GM23338 (cell line): ENCODE measurements at regions not wholly inside any gene's neighbourhood (a gene's known extent, or its start where the extent isn't known, plus 50 kb on each side); places are given as distances from the start of the nearest gene placed in this dataset.

Experiments
- ATAC-seq: fragments of 200-7000 bp; cut with Tn5 transposase; 3 replicates; pipeline ENCODE4 v1.9.1; 2020
- DNase-seq: peaks from one replicate; pipeline ENCODE4 v3.0.0-alpha.2; 2015; ENCODE audit warnings: low spot score
- H2AFZ ChIP-seq: fragments of 200-600 bp; sonication (generic); 2 replicates; pipeline ENCODE4 v1.8.0; 2016; ENCODE audit warnings: antibody characterized with exemption, mild to moderate bottlenecking, moderate library complexity
- H3F3A ChIP-seq: fragments of 200-600 bp; sonication (generic); replicated peaks from 2 replicates; pipeline ENCODE4 v1.8.0; 2017; ENCODE audit warnings: antibody characterized with exemption, mixed run types, low read depth
- H3K27ac ChIP-seq: fragments of 200-600 bp; sonication (generic); 2 replicates; pipeline ENCODE4 v1.6.1; 2016; ENCODE audit warnings: low read depth
- H3K27me3 ChIP-seq: fragments of 200-600 bp; sonication (generic); 2 replicates; pipeline ENCODE4 v1.8.0; 2016; ENCODE audit warnings: mild to moderate bottlenecking, mixed run types, moderate library complexity; ENCODE audit not compliant: insufficient read depth
- H3K36me3 ChIP-seq: fragments of 200-600 bp; sonication (generic); 2 replicates; pipeline ENCODE4 v1.8.0; 2016; ENCODE audit warnings: mild to moderate bottlenecking; ENCODE audit not compliant: insufficient read depth
- H3K4me1 ChIP-seq: fragments of 200-600 bp; sonication (generic); 2 replicates; pipeline ENCODE4 v1.8.0; 2016; ENCODE audit warnings: mild to moderate bottlenecking, moderate library complexity; ENCODE audit not compliant: insufficient read depth
- H3K4me2 ChIP-seq: fragments of 200-600 bp; sonication (generic); 2 replicates; pipeline ENCODE4 v1.7.1; 2017; ENCODE audit warnings: mixed run types
- H3K4me3 ChIP-seq: fragments of 200-600 bp; sonication (generic); 2 replicates; pipeline ENCODE4 v1.6.1; 2016; ENCODE audit warnings: mixed run types
- H3K79me2 ChIP-seq: fragments of 200-600 bp; sonication (generic); replicated peaks from 2 replicates; pipeline ENCODE4 v1.8.0; 2017; ENCODE audit warnings: mild to moderate bottlenecking; ENCODE audit not compliant: insufficient read depth
- H3K9me2 ChIP-seq: fragments of 200-600 bp; sonication (generic); 2 replicates; pipeline ENCODE4 v1.8.0; 2017; ENCODE audit not compliant: insufficient read depth
- H4K20me1 ChIP-seq: fragments of 200-600 bp; sonication (generic); replicated peaks from 2 replicates; pipeline ENCODE4 v1.8.0; 2017; ENCODE audit warnings: mild to moderate bottlenecking; ENCODE audit not compliant: insufficient read depth
- H3K27ac Mint-ChIP-seq: 2 replicates; pipeline ENCODE4 v1.8.0; 2020; ENCODE audit warnings: inconsistent platforms, mild to moderate bottlenecking, moderate library complexity, mixed read lengths
- H3K27me3 Mint-ChIP-seq: 3 replicates; pipeline ENCODE4 v1.8.0; 2022; ENCODE audit warnings: low read depth, mild to moderate bottlenecking, moderate library complexity, mixed read lengths, inconsistent platforms; ENCODE audit not compliant: insufficient read depth, poor library complexity
- H3K36me3 Mint-ChIP-seq: 3 replicates; pipeline ENCODE4 v1.8.0; 2021; ENCODE audit warnings: low read depth, mild to moderate bottlenecking, inconsistent platforms, moderate library complexity, mixed read lengths
- H3K4me1 Mint-ChIP-seq: 3 replicates; pipeline ENCODE4 v1.8.0; 2020; ENCODE audit warnings: mild to moderate bottlenecking, inconsistent platforms, mixed read lengths
- H3K4me3 Mint-ChIP-seq: 3 replicates; pipeline ENCODE4 v1.8.0; 2021; ENCODE audit warnings: moderate library complexity, mild to moderate bottlenecking, inconsistent platforms, mixed read lengths
- H3K9me3 Mint-ChIP-seq: 3 replicates; pipeline ENCODE4 v1.8.0; 2020; ENCODE audit warnings: moderate library complexity, mild to moderate bottlenecking, inconsistent platforms, mixed read lengths
- CREB1 ChIP-seq: fragments of 250-450 bp; sonication (Bioruptor Pico); IDR thresholded peaks from 2 replicates; pipeline ENCODE4 v1.5.0; 2020; ENCODE audit warnings: low read depth, mild to moderate bottlenecking, moderate library complexity
- EZH2 ChIP-seq: fragments of 200-600 bp; sonication (generic); IDR thresholded peaks from one replicate; pipeline ENCODE4 v1.8.0; 2017; ENCODE audit warnings: antibody characterized with exemption, mild to moderate bottlenecking, low read depth; ENCODE audit not compliant: unreplicated experiment
- EZH2phosphoT487 ChIP-seq: fragments of 200-600 bp; sonication (generic); IDR thresholded peaks from one replicate; pipeline ENCODE4 v1.8.1; 2018; ENCODE audit warnings: antibody characterized with exemption; ENCODE audit not compliant: unreplicated experiment
- JUNB ChIP-seq: IDR thresholded peaks from one replicate; pipeline ENCODE4 v1.6.1; 2016; ENCODE audit warnings: antibody characterized with exemption; ENCODE audit not compliant: unreplicated experiment
- NANOG ChIP-seq: IDR thresholded peaks from 2 replicates; pipeline ENCODE4 v1.6.1; 2016; ENCODE audit warnings: antibody characterized with exemption, borderline replicate concordance
- STAT1 ChIP-seq: IDR thresholded peaks from one replicate; pipeline ENCODE4 v1.6.1; 2016; ENCODE audit warnings: antibody characterized with exemption; ENCODE audit not compliant: unreplicated experiment
- ZNF114 ChIP-seq: fragments of 250-450 bp; sonication (Bioruptor Pico); IDR thresholded peaks from 2 replicates; pipeline ENCODE4 v1.5.0; 2020; ENCODE audit warnings: mild to moderate bottlenecking, moderate library complexity
- ZNF331 ChIP-seq: fragments of 250-450 bp; sonication (Bioruptor Pico); IDR thresholded peaks from 2 replicates; pipeline ENCODE4 v1.5.0; 2020; ENCODE audit warnings: low read depth, mild to moderate bottlenecking, moderate library complexity
- TF ChIP-seq, protein P1 (sequence below): IDR thresholded peaks from one replicate; pipeline ENCODE4 v1.6.1; 2018; ENCODE audit warnings: antibody characterized with exemption; ENCODE audit not compliant: unreplicated experiment
- TF ChIP-seq, protein P2 (sequence below), 2 experiments: fragments of 200-600 bp in 1 of 2; sonication (generic) in 1 of 2; conservative IDR thresholded peaks; 2 replicates each; pipeline versions ENCODE4 v1.5.1 to v1.6.1; 2016 to 2017; ENCODE audit warnings: antibody characterized with exemption in 2 of 2, low read depth in 2 of 2, mild to moderate bottlenecking in 2 of 2, moderate library complexity in 1 of 2
- TF ChIP-seq, protein P3 (sequence below): IDR thresholded peaks from 2 replicates; pipeline ENCODE4 v1.6.1; 2016; ENCODE audit warnings: antibody characterized with exemption

DNA sequence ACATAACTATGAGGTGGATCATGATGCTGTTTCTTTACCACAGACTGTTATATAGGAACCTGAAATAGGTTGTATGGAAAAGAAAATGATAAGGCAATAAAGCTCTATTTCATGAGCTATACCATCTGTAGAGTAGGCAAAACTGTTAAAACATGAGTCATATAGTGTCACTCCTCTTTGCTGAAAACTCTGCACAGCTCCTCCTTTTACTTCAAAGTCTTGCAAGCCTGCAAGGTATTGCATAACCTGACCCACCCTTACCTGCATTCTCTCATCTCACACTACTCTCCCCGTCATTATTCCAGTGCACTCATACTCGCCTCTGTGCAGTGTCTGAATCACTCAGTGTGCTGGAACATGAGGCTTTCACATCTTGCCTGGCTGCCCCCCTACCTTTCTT, 790.1 kb downstream of the EFNA5 start:
- ATAC-seq, result no peak
- TF ChIP-seq STAT1, result no peak
- TF ChIP-seq, protein P1, sequence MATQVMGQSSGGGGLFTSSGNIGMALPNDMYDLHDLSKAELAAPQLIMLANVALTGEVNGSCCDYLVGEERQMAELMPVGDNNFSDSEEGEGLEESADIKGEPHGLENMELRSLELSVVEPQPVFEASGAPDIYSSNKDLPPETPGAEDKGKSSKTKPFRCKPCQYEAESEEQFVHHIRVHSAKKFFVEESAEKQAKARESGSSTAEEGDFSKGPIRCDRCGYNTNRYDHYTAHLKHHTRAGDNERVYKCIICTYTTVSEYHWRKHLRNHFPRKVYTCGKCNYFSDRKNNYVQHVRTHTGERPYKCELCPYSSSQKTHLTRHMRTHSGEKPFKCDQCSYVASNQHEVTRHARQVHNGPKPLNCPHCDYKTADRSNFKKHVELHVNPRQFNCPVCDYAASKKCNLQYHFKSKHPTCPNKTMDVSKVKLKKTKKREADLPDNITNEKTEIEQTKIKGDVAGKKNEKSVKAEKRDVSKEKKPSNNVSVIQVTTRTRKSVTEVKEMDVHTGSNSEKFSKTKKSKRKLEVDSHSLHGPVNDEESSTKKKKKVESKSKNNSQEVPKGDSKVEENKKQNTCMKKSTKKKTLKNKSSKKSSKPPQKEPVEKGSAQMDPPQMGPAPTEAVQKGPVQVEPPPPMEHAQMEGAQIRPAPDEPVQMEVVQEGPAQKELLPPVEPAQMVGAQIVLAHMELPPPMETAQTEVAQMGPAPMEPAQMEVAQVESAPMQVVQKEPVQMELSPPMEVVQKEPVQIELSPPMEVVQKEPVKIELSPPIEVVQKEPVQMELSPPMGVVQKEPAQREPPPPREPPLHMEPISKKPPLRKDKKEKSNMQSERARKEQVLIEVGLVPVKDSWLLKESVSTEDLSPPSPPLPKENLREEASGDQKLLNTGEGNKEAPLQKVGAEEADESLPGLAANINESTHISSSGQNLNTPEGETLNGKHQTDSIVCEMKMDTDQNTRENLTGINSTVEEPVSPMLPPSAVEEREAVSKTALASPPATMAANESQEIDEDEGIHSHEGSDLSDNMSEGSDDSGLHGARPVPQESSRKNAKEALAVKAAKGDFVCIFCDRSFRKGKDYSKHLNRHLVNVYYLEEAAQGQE, result no peak
- no peak for TF ChIP-seq CREB1 (CRISPR knock-in tag)
- TF ChIP-seq ZNF114 (CRISPR knock-in tag), result no peak
- TF ChIP-seq, protein P2, sequence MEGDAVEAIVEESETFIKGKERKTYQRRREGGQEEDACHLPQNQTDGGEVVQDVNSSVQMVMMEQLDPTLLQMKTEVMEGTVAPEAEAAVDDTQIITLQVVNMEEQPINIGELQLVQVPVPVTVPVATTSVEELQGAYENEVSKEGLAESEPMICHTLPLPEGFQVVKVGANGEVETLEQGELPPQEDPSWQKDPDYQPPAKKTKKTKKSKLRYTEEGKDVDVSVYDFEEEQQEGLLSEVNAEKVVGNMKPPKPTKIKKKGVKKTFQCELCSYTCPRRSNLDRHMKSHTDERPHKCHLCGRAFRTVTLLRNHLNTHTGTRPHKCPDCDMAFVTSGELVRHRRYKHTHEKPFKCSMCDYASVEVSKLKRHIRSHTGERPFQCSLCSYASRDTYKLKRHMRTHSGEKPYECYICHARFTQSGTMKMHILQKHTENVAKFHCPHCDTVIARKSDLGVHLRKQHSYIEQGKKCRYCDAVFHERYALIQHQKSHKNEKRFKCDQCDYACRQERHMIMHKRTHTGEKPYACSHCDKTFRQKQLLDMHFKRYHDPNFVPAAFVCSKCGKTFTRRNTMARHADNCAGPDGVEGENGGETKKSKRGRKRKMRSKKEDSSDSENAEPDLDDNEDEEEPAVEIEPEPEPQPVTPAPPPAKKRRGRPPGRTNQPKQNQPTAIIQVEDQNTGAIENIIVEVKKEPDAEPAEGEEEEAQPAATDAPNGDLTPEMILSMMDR (conservative IDR thresholded peaks at IDR 0.05; ENCODE audit: low read depth in 2 of 2), result no peak
- no peak for TF ChIP-seq EZH2phosphoT487
- TF ChIP-seq JUNB, result no peak
- no peak for TF ChIP-seq EZH2
- TF ChIP-seq ZNF331 (CRISPR knock-in tag), result no peak
- no peak for TF ChIP-seq NANOG

DNA sequence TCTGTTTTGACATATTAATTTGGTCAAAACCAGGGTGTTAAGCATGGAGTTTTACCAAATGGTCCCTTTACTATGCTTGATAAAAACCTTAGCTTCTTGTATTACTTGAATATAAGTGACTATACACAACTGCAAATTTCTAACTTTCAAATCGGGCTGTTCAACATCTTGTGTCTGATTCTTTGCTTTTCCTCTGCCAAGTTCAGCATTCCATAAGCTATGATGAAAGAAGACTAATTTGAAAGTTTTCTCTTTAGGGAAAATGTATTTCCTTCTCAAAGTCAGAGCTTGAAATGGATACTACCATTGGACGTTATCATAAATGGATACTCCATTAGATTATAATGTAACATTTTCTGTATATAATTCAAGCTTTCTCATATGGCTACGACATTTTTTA, 792.9 kb downstream of the EFNA5 start:
- H3K4me1 ChIP-seq, result peaks cover 5% of the 10 kb centered on the region; the same call in 1 of the 2 replicates
- no peaks in the 10 kb centered on the region for H3K27me3 ChIP-seq
- 0 out of 2 replicates have a peak, but pooled peaks cover 2% of the 10 kb centered on the region for H3K9me2 ChIP-seq
- H3K36me3 ChIP-seq, result 0 out of 2 replicates have a peak, but pooled peaks cover 17% of the 10 kb centered on the region
- ATAC-seq (no peak), DNase-seq (no peak)
- peaks cover 18% of the 10 kb centered on the region for H3K4me1 Mint-ChIP-seq
- no peak overlapping the region for H3K27ac Mint-ChIP-seq
- H3K36me3 Mint-ChIP-seq, result peaks cover 29% of the 10 kb centered on the region
- no peak overlapping the region for H3K4me3 ChIP-seq
- H3K27ac ChIP-seq, result no peak overlapping the region
- H3K4me2 ChIP-seq, result no peak overlapping the region
- no peak overlapping the region for H3K4me3 Mint-ChIP-seq
- H3K27me3 Mint-ChIP-seq, result peaks cover 4% of the 10 kb centered on the region
- no peak overlapping the region for H2AFZ ChIP-seq
- no peaks in the 10 kb centered on the region for H3F3A ChIP-seq
- no peaks in the 10 kb centered on the region for H3K79me2 ChIP-seq
- H4K20me1 ChIP-seq, result no peaks in the 10 kb centered on the region
- H3K9me3 Mint-ChIP-seq, result peaks cover 29% of the 10 kb centered on the region
- TF ChIP-seq ZNF331 (CRISPR knock-in tag), result no peak
- TF ChIP-seq JUNB, result no peak
- no peak for TF ChIP-seq EZH2phosphoT487
- TF ChIP-seq, protein P3, sequence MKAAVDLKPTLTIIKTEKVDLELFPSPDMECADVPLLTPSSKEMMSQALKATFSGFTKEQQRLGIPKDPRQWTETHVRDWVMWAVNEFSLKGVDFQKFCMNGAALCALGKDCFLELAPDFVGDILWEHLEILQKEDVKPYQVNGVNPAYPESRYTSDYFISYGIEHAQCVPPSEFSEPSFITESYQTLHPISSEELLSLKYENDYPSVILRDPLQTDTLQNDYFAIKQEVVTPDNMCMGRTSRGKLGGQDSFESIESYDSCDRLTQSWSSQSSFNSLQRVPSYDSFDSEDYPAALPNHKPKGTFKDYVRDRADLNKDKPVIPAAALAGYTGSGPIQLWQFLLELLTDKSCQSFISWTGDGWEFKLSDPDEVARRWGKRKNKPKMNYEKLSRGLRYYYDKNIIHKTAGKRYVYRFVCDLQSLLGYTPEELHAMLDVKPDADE, result no peak

More for the DNA sequence above, 790.1 kb downstream of the EFNA5 start:
- Histone ChIP-seq H3F3A (no peaks in the 10 kb centered on the region), H3K4me3 (no peak overlapping the region), H3K27ac (no peak overlapping the region), H3K9me2 (no peaks in the 10 kb centered on the region), H3K4me1 (peaks cover 5% of the 10 kb centered on the region; the same call in 1 of the 2 replicates), H3K36me3 (0 out of 2 replicates have a peak, but pooled peaks cover 17% of the 10 kb centered on the region), H4K20me1 (no peaks in the 10 kb centered on the region), H2AFZ (no peak overlapping the region), H3K4me2 (no peak overlapping the region), H3K27me3 (no peaks in the 10 kb centered on the region), H3K79me2 (no peaks in the 10 kb centered on the region)
- DNase-seq, result no peak
- Mint-ChIP-seq H3K27ac (no peak overlapping the region; the same call in 1 of the 2 replicates), H3K27me3 (peaks cover 2% of the 10 kb centered on the region), H3K4me1 (peaks cover 13% of the 10 kb centered on the region), H3K9me3 (peaks cover 24% of the 10 kb centered on the region), H3K4me3 (no peak overlapping the region), H3K36me3 (peaks cover 20% of the 10 kb centered on the region)
